ENCODE measurements at regions not wholly inside any gene's neighbourhood (a gene's known extent, or its start where the extent isn't known, plus 50 kb on each side); places are given as distances from the start of the nearest gene placed in this dataset.

GRCh38 chr11:70762810-70763209, 364.5 kb downstream of the CTTN start:
- Histone ChIP-seq H3K27ac (ENCODE audit: low read depth, low read length) (no peak overlapping the region), H3K27me3 (ENCODE audit: control insufficient read depth, insufficient read depth, low read length) (no peaks in the 10 kb centered on the region), H3K36me3 (ENCODE audit: control insufficient read depth, insufficient read depth, low read length) (peaks cover 5% of the 10 kb centered on the region), H3K4me1 (ENCODE audit: control insufficient read depth, insufficient read depth, low read length) (peaks cover 13% of the 10 kb centered on the region), H3K9me3 (ENCODE audit: control insufficient read depth, insufficient read depth, low read length) (no peaks in the 10 kb centered on the region), H3K4me3 (ENCODE audit: low read depth, low read length) (no peak overlapping the region)
- WGBS (ENCODE audit: insufficient coverage), result 78% methylated on average over 3 of the region's 7 CpGs
- DNase-seq (ENCODE audit: low read depth in 4 of 6, low spot score in 6 of 6), result no peak

- H3K27me3 ChIP-seq (ENCODE audit: control insufficient read depth, insufficient read depth, low read length), result no peaks in the 10 kb centered on the region
- H3K9me3 ChIP-seq (ENCODE audit: control insufficient read depth, insufficient read depth, low read length), result no peaks in the 10 kb centered on the region
- peaks cover 7% of the 10 kb centered on the region for H3K36me3 ChIP-seq (ENCODE audit: control insufficient read depth, insufficient read depth, low read length)
- WGBS (ENCODE audit: insufficient coverage), result 49% methylated on average over 2 of the region's 3 CpGs
- H3K27ac ChIP-seq (ENCODE audit: low read depth, low read length), result no peak overlapping the region
- no peak for DNase-seq (ENCODE audit: low read depth in 4 of 6, low spot score in 6 of 6)
- H3K4me3 ChIP-seq (ENCODE audit: low read depth, low read length), result no peak overlapping the region
- H3K4me1 ChIP-seq (ENCODE audit: control insufficient read depth, insufficient read depth, low read length), result peaks cover 13% of the 10 kb centered on the region
These were observed 365.3 kb downstream of the CTTN start for GRCh38 chr11:70763606-70764005.

GRCh38 chr11:70764356-70764905, 366.1 kb downstream of the CTTN start:
- Histone ChIP-seq H3K27me3 (ENCODE audit: control insufficient read depth, insufficient read depth, low read length) (no peaks in the 10 kb centered on the region), H3K4me3 (ENCODE audit: low read depth, low read length) (no peak overlapping the region), H3K4me1 (ENCODE audit: control insufficient read depth, insufficient read depth, low read length) (peaks cover 13% of the 10 kb centered on the region), H3K9me3 (ENCODE audit: control insufficient read depth, insufficient read depth, low read length) (no peaks in the 10 kb centered on the region), H3K36me3 (ENCODE audit: control insufficient read depth, insufficient read depth, low read length) (peaks cover 10% of the 10 kb centered on the region), H3K27ac (ENCODE audit: low read depth, low read length) (no peak overlapping the region)
- DNase-seq (ENCODE audit: low read depth in 4 of 6, low spot score in 6 of 6), result no peak
- 83% methylated on average over 3 of the region's 3 CpGs for WGBS (ENCODE audit: insufficient coverage)

- peaks cover 5% of the 10 kb centered on the region for H3K36me3 ChIP-seq (ENCODE audit: control insufficient read depth, insufficient read depth, low read length)
- no peaks in the 10 kb centered on the region for H3K9me3 ChIP-seq (ENCODE audit: control insufficient read depth, insufficient read depth, low read length)
- WGBS (ENCODE audit: insufficient coverage), result 94% methylated on average over 8 of the region's 8 CpGs
- peaks cover 13% of the 10 kb centered on the region for H3K4me1 ChIP-seq (ENCODE audit: control insufficient read depth, insufficient read depth, low read length)
- no peak overlapping the region for H3K4me3 ChIP-seq (ENCODE audit: low read depth, low read length)
- no peak for DNase-seq (ENCODE audit: low read depth in 4 of 6, low spot score in 6 of 6)
- H3K27ac ChIP-seq (ENCODE audit: low read depth, low read length), result no peak overlapping the region
- no peaks in the 10 kb centered on the region for H3K27me3 ChIP-seq (ENCODE audit: control insufficient read depth, insufficient read depth, low read length)
These were observed 368.6 kb downstream of the CTTN start for GRCh38 chr11:70766901-70767300.

GRCh38 chr11:70768346-70769095, 370.2 kb downstream of the CTTN start:
- Histone ChIP-seq H3K9me3 (ENCODE audit: control insufficient read depth, insufficient read depth, low read length) (no peaks in the 10 kb centered on the region), H3K4me1 (ENCODE audit: control insufficient read depth, insufficient read depth, low read length) (peaks cover 6% of the 10 kb centered on the region), H3K4me3 (ENCODE audit: low read depth, low read length) (no peak overlapping the region), H3K36me3 (ENCODE audit: control insufficient read depth, insufficient read depth, low read length) (peaks cover 5% of the 10 kb centered on the region), H3K27me3 (ENCODE audit: control insufficient read depth, insufficient read depth, low read length) (no peaks in the 10 kb centered on the region), H3K27ac (ENCODE audit: low read depth, low read length) (no peak overlapping the region)
- 99% methylated on average over 9 of the region's 10 CpGs for WGBS (ENCODE audit: insufficient coverage)
- no peak for DNase-seq (ENCODE audit: low read depth in 4 of 6, low spot score in 6 of 6)

GRCh38 chr11:70769106-70769505, 370.8 kb downstream of the CTTN start:
- 73% methylated on average over 14 of the region's 14 CpGs for WGBS (ENCODE audit: insufficient coverage)
- Histone ChIP-seq H3K27ac (ENCODE audit: low read depth, low read length) (no peak overlapping the region), H3K4me3 (ENCODE audit: low read depth, low read length) (no peak overlapping the region), H3K9me3 (ENCODE audit: control insufficient read depth, insufficient read depth, low read length) (peaks cover 2% of the 10 kb centered on the region), H3K4me1 (ENCODE audit: control insufficient read depth, insufficient read depth, low read length) (peaks cover 6% of the 10 kb centered on the region), H3K36me3 (ENCODE audit: control insufficient read depth, insufficient read depth, low read length) (peaks cover 5% of the 10 kb centered on the region), H3K27me3 (ENCODE audit: control insufficient read depth, insufficient read depth, low read length) (no peaks in the 10 kb centered on the region)
- no peak for DNase-seq (ENCODE audit: low read depth in 4 of 6, low spot score in 6 of 6)

GRCh38 chr11:70769521-70769920, 371.2 kb downstream of the CTTN start:
- peaks cover 5% of the 10 kb centered on the region for H3K36me3 ChIP-seq (ENCODE audit: control insufficient read depth, insufficient read depth, low read length)
- peaks cover 6% of the 10 kb centered on the region for H3K4me1 ChIP-seq (ENCODE audit: control insufficient read depth, insufficient read depth, low read length)
- 89% methylated on average over 8 of the region's 8 CpGs for WGBS (ENCODE audit: insufficient coverage)
- no peak overlapping the region for H3K4me3 ChIP-seq (ENCODE audit: low read depth, low read length)
- peaks cover 2% of the 10 kb centered on the region for H3K9me3 ChIP-seq (ENCODE audit: control insufficient read depth, insufficient read depth, low read length)
- H3K27ac ChIP-seq (ENCODE audit: low read depth, low read length), result no peak overlapping the region
- no peaks in the 10 kb centered on the region for H3K27me3 ChIP-seq (ENCODE audit: control insufficient read depth, insufficient read depth, low read length)
- DNase-seq (ENCODE audit: low read depth in 4 of 6, low spot score in 6 of 6), result no peak

GRCh38 chr11:70771099-70771885, 373.0 kb downstream of the CTTN start:
- Histone ChIP-seq H3K4me3 (ENCODE audit: low read depth, low read length) (no peak overlapping the region), H3K27ac (ENCODE audit: low read depth, low read length) (no peak overlapping the region), H3K27me3 (ENCODE audit: control insufficient read depth, insufficient read depth, low read length) (no peaks in the 10 kb centered on the region), H3K4me1 (ENCODE audit: control insufficient read depth, insufficient read depth, low read length) (peaks cover 6% of the 10 kb centered on the region), H3K36me3 (ENCODE audit: control insufficient read depth, insufficient read depth, low read length) (peaks cover 5% of the 10 kb centered on the region), H3K9me3 (ENCODE audit: control insufficient read depth, insufficient read depth, low read length) (peaks cover 2% of the 10 kb centered on the region)
- 73% methylated on average over 14 of the region's 18 CpGs for WGBS (ENCODE audit: insufficient coverage)
- peak in 1 of 6 donors; percentile 16 for DNase-seq (ENCODE audit: low read depth in 4 of 6, low spot score in 6 of 6)

- Histone ChIP-seq H3K9me3 (ENCODE audit: control insufficient read depth, insufficient read depth, low read length) (peaks cover 2% of the 10 kb centered on the region), H3K27ac (ENCODE audit: low read depth, low read length) (no peak overlapping the region), H3K36me3 (ENCODE audit: control insufficient read depth, insufficient read depth, low read length) (peaks cover 5% of the 10 kb centered on the region), H3K4me1 (ENCODE audit: control insufficient read depth, insufficient read depth, low read length) (peaks cover 6% of the 10 kb centered on the region), H3K27me3 (ENCODE audit: control insufficient read depth, insufficient read depth, low read length) (no peaks in the 10 kb centered on the region), H3K4me3 (ENCODE audit: low read depth, low read length) (no peak overlapping the region)
- WGBS (ENCODE audit: insufficient coverage), result 92% methylated on average over 7 of the region's 8 CpGs
- DNase-seq (ENCODE audit: low read depth in 4 of 6, low spot score in 6 of 6), result no peak
These were observed 374.6 kb downstream of the CTTN start for GRCh38 chr11:70772950-70773349.
